ENCODE measurements at regions not wholly inside any gene's neighbourhood (a gene's known extent, or its start where the extent isn't known, plus 50 kb on each side); places are given as distances from the start of the nearest gene placed in this dataset.

DNA sequence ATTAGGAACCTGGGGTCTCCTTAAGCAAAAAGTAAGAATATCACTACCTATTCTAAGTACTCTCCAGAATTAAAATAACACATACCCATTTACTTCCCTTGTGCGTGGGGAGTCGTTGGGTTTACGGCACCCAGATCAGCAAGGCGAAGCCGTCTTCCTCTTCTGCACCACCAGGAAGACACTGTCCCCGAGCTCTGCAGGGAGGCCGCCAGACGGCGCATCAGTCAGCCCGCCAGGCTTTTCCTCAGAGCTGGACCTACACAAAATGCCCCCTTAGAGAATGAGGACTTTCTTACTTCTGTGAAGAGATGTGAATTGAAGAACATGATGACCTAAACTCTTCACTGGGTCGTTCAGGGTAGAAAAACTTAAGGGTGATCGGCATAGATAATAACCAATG lies 526.5 kb downstream of the GALR1 start:
- TF ChIP-seq POLR2A (IDR thresholded peaks at IDR 0.05): no peak
- TF ChIP-seq, protein P1, sequence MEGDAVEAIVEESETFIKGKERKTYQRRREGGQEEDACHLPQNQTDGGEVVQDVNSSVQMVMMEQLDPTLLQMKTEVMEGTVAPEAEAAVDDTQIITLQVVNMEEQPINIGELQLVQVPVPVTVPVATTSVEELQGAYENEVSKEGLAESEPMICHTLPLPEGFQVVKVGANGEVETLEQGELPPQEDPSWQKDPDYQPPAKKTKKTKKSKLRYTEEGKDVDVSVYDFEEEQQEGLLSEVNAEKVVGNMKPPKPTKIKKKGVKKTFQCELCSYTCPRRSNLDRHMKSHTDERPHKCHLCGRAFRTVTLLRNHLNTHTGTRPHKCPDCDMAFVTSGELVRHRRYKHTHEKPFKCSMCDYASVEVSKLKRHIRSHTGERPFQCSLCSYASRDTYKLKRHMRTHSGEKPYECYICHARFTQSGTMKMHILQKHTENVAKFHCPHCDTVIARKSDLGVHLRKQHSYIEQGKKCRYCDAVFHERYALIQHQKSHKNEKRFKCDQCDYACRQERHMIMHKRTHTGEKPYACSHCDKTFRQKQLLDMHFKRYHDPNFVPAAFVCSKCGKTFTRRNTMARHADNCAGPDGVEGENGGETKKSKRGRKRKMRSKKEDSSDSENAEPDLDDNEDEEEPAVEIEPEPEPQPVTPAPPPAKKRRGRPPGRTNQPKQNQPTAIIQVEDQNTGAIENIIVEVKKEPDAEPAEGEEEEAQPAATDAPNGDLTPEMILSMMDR (IDR thresholded peaks at IDR 0.05): no peak
